A673 (cell line): ENCODE measurements at regions not wholly inside any gene's neighbourhood (a gene's known extent, or its start where the extent isn't known, plus 50 kb on each side); places are given as distances from the start of the nearest gene placed in this dataset.

Experiments used
- BruUV-seq: library from RNA; stranded (reverse); fragments of 400-500 nt; replicated peaks from 2 replicates; lab custom pipeline; 2021; lab: Mats Ljungman, UMichigan
- CTCF ChIA-PET: fragments of 300-600 bp; sonication (Branson Sonifier 250); formaldehyde crosslinking; loops from one replicate; lab custom pipeline; 2022; ENCODE audit warnings: antibody characterized with exemption; lab: Charles Lee
- POLR2A ChIA-PET: fragments of 300-600 bp; sonication (Branson Sonifier 250); formaldehyde crosslinking; loops from one replicate; lab custom pipeline; 2022; ENCODE audit warnings: antibody characterized with exemption; ENCODE audit not compliant: low non-redundant PET; lab: Charles Lee
- DNase-seq: peaks from one replicate; pipeline ENCODE4 v3.0.0-alpha.2; 2015; ENCODE audit warnings: low spot score
- H3K27ac ChIP-seq: fragments of 200-600 bp; sonication (generic); 2 replicates; pipeline ENCODE4 v1.5.1; 2016; ENCODE audit warnings: mixed run types, low read depth, mild to moderate bottlenecking, mixed read lengths, antibody characterized with exemption, low read length; ENCODE audit not compliant: poor library complexity, severe bottlenecking
- H3K27me3 ChIP-seq: fragments of 200-600 bp; sonication (generic); replicated peaks from 2 replicates; pipeline ENCODE4 v1.6.1; 2017; ENCODE audit warnings: mixed run types, low read depth, mild to moderate bottlenecking, mixed read lengths, antibody characterized with exemption, low read length; ENCODE audit not compliant: insufficient read depth, poor library complexity
- H3K36me3 ChIP-seq: fragments of 200-600 bp; sonication (generic); 2 replicates; pipeline ENCODE4 v1.6.1; 2016; ENCODE audit warnings: mixed run types, mild to moderate bottlenecking, mixed read lengths, antibody characterized with exemption, low read length; ENCODE audit not compliant: insufficient read depth, poor library complexity, severe bottlenecking
- H3K4me1 ChIP-seq: fragments of 200-600 bp; sonication (generic); 2 replicates; pipeline ENCODE4 v1.6.1; 2017; ENCODE audit warnings: mixed run types, mild to moderate bottlenecking, mixed read lengths, antibody characterized with exemption, low read length; ENCODE audit not compliant: insufficient read depth, poor library complexity, severe bottlenecking
- H3K4me3 ChIP-seq: fragments of 200-600 bp; sonication (generic); 2 replicates; pipeline ENCODE4 v1.5.1; 2016; ENCODE audit warnings: low read depth, mixed run types, mild to moderate bottlenecking, mixed read lengths, low read length; ENCODE audit not compliant: poor library complexity, severe bottlenecking
- H3K9me3 ChIP-seq: fragments of 200-600 bp; sonication (generic); 2 replicates; pipeline ENCODE4 v1.6.1; 2016; ENCODE audit warnings: mixed run types, low read depth, mild to moderate bottlenecking, mixed read lengths, antibody characterized with exemption, low read length; ENCODE audit not compliant: poor library complexity, severe bottlenecking
- CTCF ChIP-seq: fragments of 300-800, 200-600 bp; sonication (generic); conservative IDR thresholded peaks from 2 replicates; pipeline ENCODE4 v1.5.1; 2017; ENCODE audit warnings: low read depth, mild to moderate bottlenecking, antibody characterized with exemption, low read length, moderate library complexity, mixed read lengths
- EZH2 ChIP-seq: fragments of 200-600 bp; sonication (generic); IDR thresholded peaks from 2 replicates; pipeline ENCODE4 v1.6.1; 2017; ENCODE audit warnings: borderline replicate concordance, low read depth, mild to moderate bottlenecking, mixed read lengths, antibody characterized with exemption, low read length; ENCODE audit not compliant: poor library complexity, severe bottlenecking
- intact Hi-C: fragments of 100-400 bp; cut with micrococcal nuclease; formaldehyde crosslinking; loops from one replicate; pipeline ENCODE4 v1.10.0; 2022; ENCODE audit not compliant: unreplicated experiment

- CTCF ChIA-PET: no interaction called here
- DNase-seq: peak; percentile 81
- POLR2A ChIA-PET: interaction anchor here (0.7 kb wide), 1 partner anchor 294 kb away, joined by 3 read pairs; no protein-coding TSS in a partner anchor
- TF ChIP-seq CTCF (no peak), EZH2 (no peak)
- Histone ChIP-seq H3K9me3 (peaks cover 14% of the 10 kb centered on the region), H3K36me3 (no peaks in the 10 kb centered on the region), H3K4me1 (no peaks in the 10 kb centered on the region), H3K27me3 (no peaks in the 10 kb centered on the region), H3K27ac (peak overlapping the region; percentile 35), H3K4me3 (peak overlapping the region; percentile 30)
- intact Hi-C loops: no loop called here
- BruUV-seq: no TSS peak
Measured at GRCh38 chr16:6375465-6376075, 957.1 kb upstream of the RBFOX1 start.

- POLR2A ChIA-PET: no interaction called here
- TF ChIP-seq EZH2 (no peak), CTCF (no peak)
- CTCF ChIA-PET: no interaction called here
- H3K9me3 ChIP-seq: peaks cover 14% of the 10 kb centered on the region
- BruUV-seq: no TSS peak
- no peaks in the 10 kb centered on the region for H3K36me3 ChIP-seq
- DNase-seq: peak; percentile 57
- no peaks in the 10 kb centered on the region for H3K27me3 ChIP-seq
- H3K4me1 ChIP-seq: no peaks in the 10 kb centered on the region
- intact Hi-C loops: no loop called here
- peak overlapping the region; percentile 35 for H3K27ac ChIP-seq
- peak overlapping the region; percentile 30 for H3K4me3 ChIP-seq
Measured at GRCh38 chr16:6374821-6375220, 957.8 kb upstream of the RBFOX1 start.

GRCh38 chr16:6364846-6365245, 967.8 kb upstream of the RBFOX1 start:
- ChIA-PET POLR2A (no interaction called here), CTCF (no interaction called here)
- TF ChIP-seq CTCF (no peak), EZH2 (no peak)
- H3K36me3 ChIP-seq: no peaks in the 10 kb centered on the region
- no peaks in the 10 kb centered on the region for H3K27me3 ChIP-seq
- no peaks in the 10 kb centered on the region for H3K4me1 ChIP-seq
- no peak overlapping the region for H3K27ac ChIP-seq
- BruUV-seq: no TSS peak
- H3K9me3 ChIP-seq: peaks cover 13% of the 10 kb centered on the region
- DNase-seq: no peak
- intact Hi-C loops: no loop called here
- no peak overlapping the region for H3K4me3 ChIP-seq
